ENCODE measurements at regions not wholly inside any gene's neighbourhood (a gene's known extent, or its start where the extent isn't known, plus 50 kb on each side); places are given as distances from the start of the nearest gene placed in this dataset.

GRCh38 chr6:45791211-45792168 is 224.2 kb downstream of the CLIC5 start:
- no peak for DNase-seq

- no peak for DNase-seq
Measured at GRCh38 chr6:45789238-45789637, 226.4 kb downstream of the CLIC5 start.

- no peak for DNase-seq
Measured at GRCh38 chr6:45787384-45787783, 228.3 kb downstream of the CLIC5 start.

- no peak for DNase-seq
Measured at GRCh38 chr6:45786355-45786781, 229.3 kb downstream of the CLIC5 start.

- DNase-seq = no peak
Measured at GRCh38 chr6:45784250-45784649, 231.4 kb downstream of the CLIC5 start.

GRCh38 chr6:45783716-45784115 is 231.9 kb downstream of the CLIC5 start:
- DNase-seq = no peak

- no peak for DNase-seq
Measured at GRCh38 chr6:45781890-45782289, 233.8 kb downstream of the CLIC5 start.

- no peak for DNase-seq
Measured at GRCh38 chr6:45780523-45780922, 235.1 kb downstream of the CLIC5 start.

- DNase-seq = no peak
Measured at GRCh38 chr6:45775026-45775697, 240.5 kb downstream of the CLIC5 start.

- no peak for DNase-seq
Measured at GRCh38 chr6:45773906-45774305, 241.8 kb downstream of the CLIC5 start.

- DNase-seq = no peak
Measured at GRCh38 chr6:45772886-45773495, 242.7 kb downstream of the CLIC5 start.

GRCh38 chr6:45772051-45772450 is 243.6 kb downstream of the CLIC5 start:
- no peak for DNase-seq

GRCh38 chr6:45763281-45763680 is 252.4 kb downstream of the CLIC5 start:
- DNase-seq = no peak

- no peak for DNase-seq
Measured at GRCh38 chr6:45759472-45759810, 256.2 kb downstream of the CLIC5 start.

GRCh38 chr6:45758787-45759471 is 256.7 kb downstream of the CLIC5 start:
- no peak for DNase-seq

- no peak for DNase-seq
Measured at GRCh38 chr6:45757443-45758130, 258.1 kb downstream of the CLIC5 start.

GRCh38 chr6:45756606-45757005 is 259.1 kb downstream of the CLIC5 start:
- DNase-seq = no peak

GRCh38 chr6:45754432-45754831 is 261.2 kb downstream of the CLIC5 start:
- no peak for DNase-seq

GRCh38 chr6:45746046-45746445 is 269.6 kb downstream of the CLIC5 start:
- no peak for DNase-seq

- no peak for DNase-seq
Measured at GRCh38 chr6:45743028-45743615, 272.5 kb downstream of the CLIC5 start.

GRCh38 chr6:45742591-45742990 is 273.1 kb downstream of the CLIC5 start:
- DNase-seq = no peak
